IMR-90 (cell line): ENCODE measurements at regions not wholly inside any gene's neighbourhood (a gene's known extent, or its start where the extent isn't known, plus 50 kb on each side); places are given as distances from the start of the nearest gene placed in this dataset.

Experiments
- CHD1 ChIP-seq: IDR thresholded peaks from 2 replicates; pipeline ENCODE4 v1.6.1; 2012; ENCODE audit warnings: low read depth, low read length, improper control_type of control experiment
- FOS ChIP-seq: fragments of 150-350 bp; IDR thresholded peaks from 2 replicates; pipeline ENCODE4 v1.6.1; 2016; ENCODE audit warnings: low read depth, low read length
- MAFK ChIP-seq: IDR thresholded peaks from 2 replicates; pipeline ENCODE4 v1.6.1; 2012; ENCODE audit warnings: low read depth, low read length, improper control_type of control experiment
- MXI1 ChIP-seq: IDR thresholded peaks from 2 replicates; pipeline ENCODE4 v1.6.1; 2012; ENCODE audit warnings: low read depth, mild to moderate bottlenecking, low read length, moderate library complexity, borderline replicate concordance
- NFE2L2 ChIP-seq: fragments of 150-350 bp; IDR thresholded peaks from 2 replicates; pipeline ENCODE4 v1.6.1; 2016; ENCODE audit warnings: low read depth, mild to moderate bottlenecking, low read length
- POLR2A ChIP-seq: IDR thresholded peaks from 2 replicates; pipeline ENCODE4 v1.6.1; 2012; ENCODE audit warnings: mild to moderate bottlenecking, low read depth, low read length
- RAD21 ChIP-seq: IDR thresholded peaks from 2 replicates; pipeline ENCODE4 v1.6.1; 2012; ENCODE audit warnings: low read length, improper control_type of control experiment
- SMC3 ChIP-seq: fragments of 150-350 bp; IDR thresholded peaks from 2 replicates; pipeline ENCODE4 v1.6.1; 2016; ENCODE audit warnings: low read depth, mild to moderate bottlenecking, antibody characterized with exemption, low read length, moderate library complexity
- TF ChIP-seq, protein P1 (sequence below): conservative IDR thresholded peaks from 2 replicates; pipeline ENCODE4 v1.5.1; 2012; ENCODE audit warnings: mild to moderate bottlenecking, low read depth, low read length, improper control_type of control experiment
- TF ChIP-seq, protein P2 (sequence below): fragments of 150-350 bp; IDR thresholded peaks from 2 replicates; pipeline ENCODE4 v1.6.1; 2017; ENCODE audit warnings: mild to moderate bottlenecking, antibody characterized with exemption, low read length, low read depth

DNA sequence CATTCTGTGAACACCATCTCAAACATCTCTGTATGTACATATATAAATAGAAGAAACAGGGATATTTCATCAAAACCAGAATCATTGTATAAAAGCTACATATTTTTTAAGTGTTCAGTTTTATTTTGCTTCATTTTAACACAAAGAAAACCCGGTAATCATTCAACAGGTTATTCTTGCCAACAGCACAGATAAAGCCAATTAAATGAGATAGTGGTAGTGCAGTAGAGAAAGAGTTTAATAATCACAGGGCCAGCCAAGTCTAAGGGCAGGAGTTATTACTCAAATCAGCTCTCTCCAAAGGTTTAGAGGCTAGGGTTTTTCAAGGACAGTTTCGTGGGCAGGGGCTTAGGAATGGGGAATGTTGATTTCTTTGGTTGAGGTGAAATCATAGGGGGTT is 261.0 kb upstream of the KIF2A start:
- TF ChIP-seq FOS (no peak), SMC3 (no peak), MXI1 (no peak), RAD21 (no peak), POLR2A (no peak), MAFK (no peak), NFE2L2 (no peak), CHD1 (no peak)
- TF ChIP-seq, protein P1, sequence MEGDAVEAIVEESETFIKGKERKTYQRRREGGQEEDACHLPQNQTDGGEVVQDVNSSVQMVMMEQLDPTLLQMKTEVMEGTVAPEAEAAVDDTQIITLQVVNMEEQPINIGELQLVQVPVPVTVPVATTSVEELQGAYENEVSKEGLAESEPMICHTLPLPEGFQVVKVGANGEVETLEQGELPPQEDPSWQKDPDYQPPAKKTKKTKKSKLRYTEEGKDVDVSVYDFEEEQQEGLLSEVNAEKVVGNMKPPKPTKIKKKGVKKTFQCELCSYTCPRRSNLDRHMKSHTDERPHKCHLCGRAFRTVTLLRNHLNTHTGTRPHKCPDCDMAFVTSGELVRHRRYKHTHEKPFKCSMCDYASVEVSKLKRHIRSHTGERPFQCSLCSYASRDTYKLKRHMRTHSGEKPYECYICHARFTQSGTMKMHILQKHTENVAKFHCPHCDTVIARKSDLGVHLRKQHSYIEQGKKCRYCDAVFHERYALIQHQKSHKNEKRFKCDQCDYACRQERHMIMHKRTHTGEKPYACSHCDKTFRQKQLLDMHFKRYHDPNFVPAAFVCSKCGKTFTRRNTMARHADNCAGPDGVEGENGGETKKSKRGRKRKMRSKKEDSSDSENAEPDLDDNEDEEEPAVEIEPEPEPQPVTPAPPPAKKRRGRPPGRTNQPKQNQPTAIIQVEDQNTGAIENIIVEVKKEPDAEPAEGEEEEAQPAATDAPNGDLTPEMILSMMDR: no peak
- TF ChIP-seq, protein P2, sequence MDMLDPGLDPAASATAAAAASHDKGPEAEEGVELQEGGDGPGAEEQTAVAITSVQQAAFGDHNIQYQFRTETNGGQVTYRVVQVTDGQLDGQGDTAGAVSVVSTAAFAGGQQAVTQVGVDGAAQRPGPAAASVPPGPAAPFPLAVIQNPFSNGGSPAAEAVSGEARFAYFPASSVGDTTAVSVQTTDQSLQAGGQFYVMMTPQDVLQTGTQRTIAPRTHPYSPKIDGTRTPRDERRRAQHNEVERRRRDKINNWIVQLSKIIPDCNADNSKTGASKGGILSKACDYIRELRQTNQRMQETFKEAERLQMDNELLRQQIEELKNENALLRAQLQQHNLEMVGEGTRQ: no peak
